HG03565 (cell line): ENCODE measurements at regions not wholly inside any gene's neighbourhood (a gene's known extent, or its start where the extent isn't known, plus 50 kb on each side); places are given as distances from the start of the nearest gene placed in this dataset.
"Not testable (repeated sequence)": the region's sequence is repeated elsewhere in the genome, so short reads cannot be mapped to it uniquely, and the experiment has no call there.

Experiments
- ATAC-seq: cut with Tn5 transposase; IDR thresholded peaks from one replicate; pipeline ENCODE4 v1.9.1; 2021; ENCODE audit warnings: mild to moderate bottlenecking, moderate library complexity; ENCODE audit not compliant: unreplicated experiment

DNA sequence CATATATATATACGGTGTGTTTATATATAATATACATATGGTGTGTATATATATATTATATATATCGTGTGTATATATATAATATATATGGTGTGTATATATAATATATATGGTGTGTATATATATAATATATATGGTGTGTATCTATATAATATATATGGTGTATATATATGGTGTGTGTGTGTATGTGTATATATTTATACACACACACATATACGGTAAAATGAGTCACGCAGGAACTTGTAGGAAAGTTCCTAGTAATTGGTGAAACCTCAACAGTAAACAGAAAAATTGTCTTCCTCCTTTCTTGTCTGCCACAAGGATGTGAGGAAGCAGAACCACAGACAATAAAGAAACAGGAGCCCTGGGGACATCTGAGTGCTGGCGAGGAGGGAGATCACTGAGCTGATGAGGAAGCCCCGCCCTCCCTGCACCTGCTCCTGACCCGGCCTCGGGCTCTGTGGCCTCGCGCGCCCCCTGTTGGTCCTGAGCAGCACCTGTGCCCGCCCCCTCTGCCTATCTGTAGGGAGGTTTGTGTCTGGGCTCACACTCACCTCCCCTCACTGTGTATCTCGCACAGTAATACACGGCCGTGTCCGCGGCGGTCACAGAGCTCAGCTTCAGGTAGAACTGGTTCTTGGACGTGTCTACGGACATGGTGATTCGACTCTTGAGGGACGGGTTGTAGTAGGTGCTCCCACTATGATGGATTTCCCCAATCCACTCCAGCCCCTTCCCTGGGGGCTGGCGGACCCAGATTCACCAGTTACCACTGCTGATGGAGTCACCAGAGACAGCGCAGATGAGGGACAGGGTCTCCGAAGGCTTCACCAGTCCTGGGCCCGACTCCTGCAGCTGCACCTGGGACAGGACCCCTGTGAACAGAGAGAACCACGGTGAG is 1079.4 kb downstream of the TMEM121 start:
- ATAC-seq: no peak

DNA sequence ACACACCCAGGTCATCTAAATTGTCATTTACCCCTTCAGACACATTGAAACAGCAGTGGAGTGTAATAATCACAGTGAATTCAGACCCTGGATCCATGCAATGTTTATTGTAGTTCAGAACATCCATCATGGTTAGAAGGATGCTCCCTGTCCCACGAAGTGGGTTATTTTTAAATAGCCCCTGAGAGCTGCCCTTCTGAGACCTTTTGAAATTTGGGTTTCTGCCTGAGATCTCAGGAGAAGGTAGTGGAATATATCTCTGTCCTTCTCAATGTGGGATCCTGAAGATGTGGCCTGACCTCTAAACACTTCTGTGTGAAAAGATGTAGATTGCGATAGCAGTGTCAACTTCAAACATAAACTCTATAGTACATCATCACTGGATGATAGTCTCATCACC is 1080.6 kb downstream of the TMEM121 start:
- ATAC-seq: no peak

DNA sequence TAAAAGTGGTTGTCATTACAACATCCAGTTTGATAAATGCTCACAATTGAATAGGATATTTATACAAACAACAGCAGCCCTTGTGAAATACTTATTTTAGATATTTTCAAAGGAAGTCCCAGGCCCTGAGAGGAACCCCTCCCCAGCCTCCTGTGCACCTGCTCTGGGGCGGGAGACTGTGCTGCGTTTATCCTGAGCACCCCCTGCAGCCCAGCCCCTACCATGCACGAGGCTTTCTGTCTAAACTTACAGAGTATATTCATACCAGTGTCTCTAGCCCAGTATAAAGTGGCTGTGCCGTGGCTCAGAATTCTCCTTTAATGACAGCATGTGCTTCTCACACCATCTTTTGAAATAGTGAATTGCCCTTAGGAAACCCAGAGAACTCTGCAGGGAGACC is 1084.3 kb downstream of the TMEM121 start:
- no peak for ATAC-seq

DNA sequence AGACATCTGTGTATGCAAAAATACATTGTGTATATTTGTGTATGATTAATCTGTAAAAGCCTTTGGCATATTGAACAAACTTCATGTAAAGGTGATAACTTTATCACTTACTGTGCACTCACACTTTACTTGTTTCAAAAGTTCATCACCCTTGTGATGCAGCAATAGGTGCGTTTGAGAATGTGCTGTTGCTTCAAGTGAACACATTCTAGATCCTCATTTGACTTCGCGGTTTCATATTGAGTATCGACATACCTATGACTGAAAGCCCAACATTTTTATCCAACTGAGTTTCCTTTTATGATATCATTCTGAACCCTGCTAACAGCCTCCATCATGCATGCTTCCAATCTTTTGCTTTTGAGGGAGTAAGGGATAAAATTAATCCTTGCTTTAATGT is 1086.9 kb downstream of the TMEM121 start:
- ATAC-seq: no peak

DNA sequence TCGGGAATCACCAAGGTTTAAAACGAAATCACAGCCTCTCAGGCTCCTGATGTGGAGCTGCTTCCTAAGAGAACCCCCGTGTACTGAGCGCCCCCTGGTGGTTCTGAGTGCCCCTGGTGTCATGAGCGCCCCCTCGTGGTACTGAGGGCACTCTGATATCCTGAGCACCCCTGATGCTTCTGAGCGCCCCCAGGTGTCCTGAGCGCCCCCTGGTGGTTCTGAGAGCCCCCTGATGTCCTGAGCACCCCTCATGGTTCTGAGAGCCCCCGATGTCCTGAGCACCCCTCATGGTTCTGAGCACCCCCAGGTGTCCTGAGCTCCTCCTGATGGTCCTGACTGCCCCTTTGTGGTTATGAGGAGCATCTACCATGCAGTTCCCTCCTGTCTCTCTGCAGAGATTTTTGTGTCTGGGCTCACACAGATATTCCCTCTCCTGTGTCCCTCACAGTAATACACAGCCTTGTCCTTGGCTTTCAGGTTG is 1092.1 kb downstream of the TMEM121 start:
- ATAC-seq: not testable (repeated sequence)

DNA sequence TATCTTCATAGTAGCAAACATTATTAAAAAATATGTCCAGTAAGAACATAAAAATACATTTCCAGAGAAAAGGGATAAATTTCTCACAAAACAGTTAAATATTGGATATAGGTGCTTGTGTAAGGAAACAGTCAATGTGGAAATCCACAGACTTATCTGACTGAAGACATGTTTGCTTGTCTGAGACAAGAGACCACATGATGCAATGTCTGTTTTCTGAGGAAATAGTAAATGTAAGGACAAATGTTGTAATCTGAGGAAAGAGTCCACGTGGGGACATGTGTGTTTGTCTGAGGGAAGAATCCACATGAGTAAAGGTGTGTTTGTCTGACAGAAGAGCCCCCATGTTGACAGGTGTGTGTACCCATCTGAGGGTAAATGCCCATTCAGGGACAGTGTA is 1093.2 kb downstream of the TMEM121 start:
- ATAC-seq: no peak

DNA sequence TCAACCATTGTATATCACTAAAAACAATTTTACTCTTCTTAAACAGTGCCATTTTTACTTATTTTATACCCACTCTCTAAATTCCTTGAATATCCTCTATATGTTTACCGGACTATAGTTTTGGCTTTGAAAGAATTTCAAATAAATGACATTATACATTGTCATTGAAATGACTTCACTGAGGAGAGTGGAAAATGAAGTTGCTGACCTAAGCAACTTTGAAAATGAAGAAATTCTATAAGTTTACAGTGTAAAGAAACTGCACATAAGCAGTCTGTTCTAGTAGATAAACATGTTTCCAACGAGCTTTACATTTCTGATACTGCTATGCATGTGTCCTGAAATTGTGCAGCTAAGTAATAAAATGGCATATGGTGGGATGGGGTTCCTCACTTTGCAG is 1094.0 kb downstream of the TMEM121 start:
- ATAC-seq: no peak

DNA sequence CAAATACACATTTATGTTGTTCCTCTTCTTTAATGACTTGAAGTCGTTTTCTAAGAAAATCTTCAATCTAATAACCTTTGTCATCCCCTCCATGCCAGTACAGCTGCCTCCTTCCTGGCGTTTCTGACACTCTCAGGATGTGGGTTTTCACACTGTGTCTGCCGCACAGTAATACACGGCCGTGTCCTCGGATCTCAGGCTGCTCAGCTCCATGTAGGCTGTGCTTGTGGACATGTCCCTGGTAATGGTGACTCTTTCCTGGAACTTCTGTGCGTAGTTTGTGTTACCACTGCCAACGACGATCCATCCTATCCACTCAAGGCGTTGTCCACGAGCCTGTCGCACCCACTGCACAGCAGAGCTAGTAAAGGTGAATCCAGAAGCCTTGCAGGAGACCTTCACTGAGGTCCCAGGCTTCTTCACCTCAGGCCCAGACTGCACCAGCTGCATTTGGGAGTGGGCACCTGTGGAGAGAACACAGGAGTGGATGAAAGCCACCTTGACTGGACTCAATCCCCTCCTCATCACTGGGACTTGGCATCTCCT is 1095.9 kb downstream of the TMEM121 start:
- no peak for ATAC-seq

DNA sequence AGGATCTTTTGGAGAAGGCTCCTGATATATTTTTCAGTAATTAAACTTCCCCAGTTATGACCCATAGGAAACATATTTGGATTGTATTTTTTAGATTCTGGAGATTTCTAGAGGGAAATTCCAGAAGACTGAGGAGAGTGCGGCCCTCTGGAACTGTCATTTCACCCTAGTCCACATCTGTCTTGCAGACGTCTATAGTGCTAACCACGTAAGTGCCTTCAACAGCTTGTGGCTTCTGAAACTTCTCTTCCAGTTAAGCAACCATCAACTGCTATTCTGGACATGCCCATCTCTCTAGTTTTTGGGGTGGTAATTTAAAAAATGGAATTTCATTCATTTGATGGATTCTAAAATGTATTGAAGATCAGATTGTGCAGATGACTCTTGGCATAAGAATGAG is 1098.8 kb downstream of the TMEM121 start:
- ATAC-seq: no peak

DNA sequence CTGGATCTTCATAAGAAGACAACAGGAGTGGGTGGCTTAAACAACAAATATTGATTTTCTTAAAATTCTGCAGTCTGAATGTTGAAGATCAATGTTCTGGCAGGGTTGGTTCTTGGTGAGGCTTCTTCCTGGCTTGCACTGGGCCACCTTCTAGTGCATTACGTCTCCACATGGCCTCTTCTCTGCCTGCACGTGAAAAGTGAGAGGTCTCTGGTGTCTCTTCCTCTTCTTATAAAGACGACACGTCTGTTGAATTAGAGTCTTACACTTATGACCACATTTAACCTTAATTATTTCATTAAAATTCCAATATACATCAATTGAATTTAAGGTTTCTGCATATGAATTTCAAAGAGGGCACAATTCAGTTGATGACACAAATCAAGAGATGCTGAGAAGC is 1100.1 kb downstream of the TMEM121 start:
- not testable (repeated sequence) for ATAC-seq

DNA sequence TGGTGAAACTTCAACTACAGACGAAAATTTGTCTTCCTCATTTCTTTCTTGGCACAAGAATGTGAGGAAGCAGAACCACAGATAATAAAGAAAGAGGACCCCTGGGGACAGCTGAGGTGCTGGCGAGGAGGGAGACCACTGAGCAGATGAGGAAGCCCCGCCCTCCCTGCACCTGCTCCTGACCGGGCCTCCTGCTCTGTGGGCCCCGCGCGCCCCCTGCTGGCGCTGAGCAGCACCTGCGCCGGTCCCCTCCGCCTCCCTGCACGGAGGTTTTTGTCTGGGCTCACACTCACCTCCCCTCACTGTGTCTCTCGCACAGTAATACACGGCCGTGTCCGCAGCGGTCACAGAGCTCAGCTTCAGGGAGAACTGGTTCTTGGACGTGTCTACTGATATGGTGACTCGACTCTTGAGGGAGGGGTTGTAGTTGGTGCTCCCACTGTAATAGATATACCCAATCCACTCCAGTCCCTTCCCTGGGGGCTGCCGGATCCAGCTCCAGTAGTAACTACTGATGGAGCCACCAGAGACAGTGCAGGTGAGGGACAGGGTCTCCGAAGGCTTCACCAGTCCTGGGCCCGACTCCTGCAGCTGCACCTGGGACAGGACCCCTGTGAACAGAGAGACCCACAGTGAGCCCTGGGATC is 1100.7 kb downstream of the TMEM121 start:
- ATAC-seq: not testable (repeated sequence)

DNA sequence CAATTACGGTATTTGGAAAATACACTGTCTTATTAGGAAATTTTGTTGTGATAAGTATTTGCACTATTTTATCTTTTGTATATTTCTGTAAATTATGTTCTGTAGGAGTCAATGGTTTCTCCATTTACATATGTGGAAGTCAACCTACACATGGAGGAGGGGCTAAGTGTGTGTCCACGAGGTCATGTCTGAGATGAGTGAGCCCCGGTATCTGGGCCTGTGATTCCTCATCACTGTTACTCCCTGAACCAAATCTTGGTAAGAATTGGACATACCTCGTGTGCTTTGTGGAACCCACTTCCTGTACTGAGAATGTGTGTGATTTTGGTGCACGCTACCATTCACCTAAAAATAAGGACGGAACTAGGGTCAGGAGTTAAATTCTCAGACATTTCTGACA is 1105.5 kb downstream of the TMEM121 start:
- ATAC-seq: no peak

DNA sequence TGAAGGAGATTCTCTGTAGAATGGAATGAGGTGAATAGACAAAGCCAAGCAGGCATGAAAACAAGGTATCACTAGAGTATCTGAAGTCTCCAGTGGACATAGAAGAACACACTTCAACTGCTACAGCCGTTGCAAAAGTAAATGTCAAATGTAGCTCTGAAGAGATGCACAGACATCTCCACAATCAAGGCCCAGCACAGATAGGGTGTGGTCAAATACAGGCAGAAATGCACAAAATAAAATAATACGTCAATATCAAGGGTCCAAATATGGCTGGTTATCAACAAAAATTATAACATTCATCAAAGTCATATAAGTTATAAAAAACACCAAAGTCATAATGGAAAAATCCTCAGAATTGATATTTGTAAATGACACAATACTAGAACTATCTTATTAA is 1107.3 kb downstream of the TMEM121 start:
- ATAC-seq: no peak

DNA sequence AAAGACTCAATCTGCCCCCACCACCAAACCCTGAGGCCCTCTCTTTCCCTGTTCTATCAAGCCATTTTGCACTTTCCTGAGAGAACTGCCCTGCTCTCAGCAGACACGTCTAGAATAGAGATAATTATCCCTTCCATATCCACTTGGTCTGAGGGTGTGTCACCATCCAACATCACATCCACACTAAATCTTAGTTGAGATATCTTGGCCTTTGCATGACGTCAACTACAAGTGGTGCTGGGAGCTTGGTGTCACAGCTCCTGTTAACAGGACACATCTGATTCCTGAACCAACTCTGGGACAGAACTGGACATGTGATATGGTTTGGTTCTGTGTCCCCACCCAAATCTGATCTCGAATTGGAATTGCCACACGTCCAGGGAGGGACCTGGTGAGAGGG is 1109.2 kb downstream of the TMEM121 start:
- ATAC-seq: no peak

DNA sequence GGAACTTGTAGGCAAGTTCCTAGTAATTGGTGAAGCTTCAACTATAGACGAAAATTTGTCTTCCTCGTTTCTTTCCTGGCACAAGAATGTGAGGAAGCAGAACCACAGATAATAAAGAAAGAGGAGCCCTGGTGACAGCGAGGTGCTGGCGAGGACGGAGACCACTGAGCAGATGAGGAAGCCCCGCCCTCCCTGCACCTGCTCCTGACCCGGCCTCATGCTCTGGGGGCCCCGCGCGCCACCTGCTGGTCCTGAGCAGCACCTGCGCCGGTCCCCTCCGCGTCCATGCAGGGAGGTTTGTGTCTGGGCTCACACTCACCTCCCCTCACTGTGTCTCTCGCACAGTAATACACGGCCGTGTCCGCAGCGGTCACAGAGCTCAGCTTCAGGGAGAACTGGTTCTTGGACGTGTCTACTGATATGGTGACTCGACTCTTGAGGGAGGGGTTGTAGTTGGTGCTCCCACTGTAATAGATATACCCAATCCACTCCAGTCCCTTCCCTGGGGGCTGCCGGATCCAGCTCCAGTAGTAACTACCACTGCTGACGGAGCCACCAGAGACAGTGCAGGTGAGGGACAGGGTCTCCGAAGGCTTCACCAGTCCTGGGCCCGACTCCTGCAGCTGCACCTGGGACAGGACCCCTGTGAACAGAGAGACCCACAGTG is 1112.5 kb downstream of the TMEM121 start:
- ATAC-seq: not testable (repeated sequence)

DNA sequence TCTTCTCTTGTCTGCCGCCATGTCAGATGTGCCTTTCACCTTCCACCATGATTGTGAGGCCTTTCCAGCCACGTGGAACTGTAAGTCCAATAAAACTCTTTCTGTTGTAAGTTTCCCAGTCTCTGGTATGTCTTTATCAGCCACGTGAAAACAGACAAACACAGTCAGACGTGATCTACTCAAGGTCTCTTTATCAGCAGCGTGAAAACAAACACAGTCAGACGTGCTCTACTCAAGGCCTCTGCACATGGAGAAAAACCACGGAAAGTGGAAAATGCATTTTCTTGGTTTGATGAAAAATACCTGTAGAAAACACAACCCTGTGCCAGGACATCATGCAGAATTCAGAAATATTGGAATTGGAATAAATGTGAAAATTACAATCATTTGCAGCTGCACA is 1115.7 kb downstream of the TMEM121 start:
- ATAC-seq: no peak

DNA sequence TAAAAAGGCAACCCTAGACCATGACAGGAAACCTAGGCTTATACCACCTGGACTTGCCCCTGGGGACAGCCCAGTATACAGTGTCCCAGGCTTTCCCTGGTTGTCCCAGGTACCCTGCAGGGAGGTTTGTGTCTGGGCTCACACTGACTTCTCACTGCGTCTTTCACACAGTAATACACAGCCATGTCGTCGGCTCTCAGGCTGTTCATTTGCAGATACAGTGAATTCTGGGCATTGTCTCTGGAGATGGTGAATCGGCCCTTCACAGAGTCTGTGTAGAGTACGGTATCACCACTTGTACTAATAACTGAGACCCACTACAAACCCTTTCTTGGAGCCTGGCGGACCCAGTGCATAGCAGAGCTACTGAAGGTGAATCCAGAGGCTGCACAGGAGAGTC is 1116.6 kb downstream of the TMEM121 start:
- not testable (repeated sequence) for ATAC-seq

DNA sequence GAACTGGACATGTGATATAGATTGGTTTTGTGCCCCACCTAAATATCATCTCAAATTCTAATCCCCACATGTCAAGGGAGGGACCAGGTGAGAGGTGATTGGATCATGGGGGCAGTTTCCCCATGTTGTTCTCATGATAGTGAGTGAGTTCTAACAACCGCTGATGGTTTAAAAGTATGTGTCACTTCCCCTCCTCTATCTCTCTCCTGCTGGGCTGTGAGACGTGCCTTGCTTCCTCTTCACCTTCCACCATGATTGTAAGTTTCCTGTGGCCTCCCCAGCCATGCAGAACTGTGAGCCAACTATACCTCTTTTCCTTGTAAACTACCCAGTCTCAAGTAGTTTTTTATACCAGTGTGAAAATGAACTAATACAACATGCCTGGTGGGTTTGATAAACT is 1122.5 kb downstream of the TMEM121 start:
- ATAC-seq: not testable (repeated sequence)

DNA sequence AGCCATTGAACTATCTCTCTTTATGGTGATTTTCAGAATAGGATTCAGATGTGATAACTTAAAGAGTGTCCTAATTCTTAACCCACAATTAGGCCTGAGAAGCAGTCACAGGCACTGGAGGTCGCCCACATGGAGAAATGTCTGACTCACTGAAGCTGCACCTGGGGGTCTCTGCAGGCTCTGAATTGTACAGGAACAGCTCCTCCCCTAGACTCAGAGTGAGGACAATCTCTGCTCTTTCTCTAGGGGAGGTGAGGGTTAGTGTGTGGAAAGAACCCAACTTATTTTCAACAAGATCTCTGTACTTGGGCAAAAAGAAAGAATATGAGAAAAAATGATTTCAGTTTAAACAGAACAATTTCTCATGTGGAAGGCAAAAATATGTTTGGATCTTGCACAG is 1124.6 kb downstream of the TMEM121 start:
- ATAC-seq: no peak

DNA sequence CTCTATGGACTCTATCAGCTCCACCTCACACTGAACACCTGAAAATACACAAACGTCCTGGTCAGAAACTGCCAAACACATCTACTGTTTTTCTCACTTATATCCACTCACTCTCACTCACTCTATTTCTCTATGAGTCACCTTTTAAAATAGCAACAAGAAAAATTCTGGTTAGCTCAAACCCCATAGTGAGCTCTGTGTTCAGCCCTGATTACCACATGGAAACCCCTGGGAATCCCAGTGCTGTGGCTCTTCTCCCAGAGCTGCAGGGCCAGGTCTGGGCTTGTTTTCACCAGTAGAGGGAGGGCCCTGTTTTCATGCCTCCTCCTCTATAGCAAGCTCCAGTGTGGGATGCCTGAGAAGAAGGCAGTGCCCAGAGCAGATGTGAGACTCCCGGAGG is 1126.1 kb downstream of the TMEM121 start:
- ATAC-seq: peak; percentile 40

DNA sequence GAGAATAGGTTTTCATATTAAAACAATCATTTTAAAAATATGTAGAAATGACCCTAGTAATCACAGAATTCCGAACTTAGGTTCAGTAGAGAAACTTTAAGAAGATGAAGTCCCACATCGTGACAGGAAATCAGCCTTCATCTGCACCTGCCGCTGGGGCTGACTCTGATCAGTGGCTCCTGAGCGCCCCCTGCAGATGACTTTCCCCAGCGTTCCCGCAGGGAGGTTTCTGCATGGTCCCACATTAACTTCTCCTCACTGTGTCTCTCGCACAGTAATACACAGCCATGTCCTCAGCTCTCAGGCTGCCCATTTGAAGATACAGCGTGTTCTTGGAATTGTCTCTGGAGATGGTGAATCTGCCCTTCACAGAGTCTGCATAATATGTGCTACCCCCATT is 1131.1 kb downstream of the TMEM121 start:
- no peak for ATAC-seq
